COLO829 (cell line): ENCODE measurements at regions not wholly inside any gene's neighbourhood (a gene's known extent, or its start where the extent isn't known, plus 50 kb on each side); places are given as distances from the start of the nearest gene placed in this dataset.

ENCODE experiments used
- DNase-seq: peaks from one replicate; pipeline ENCODE4 v3.0.0; 2012; ENCODE audit warnings: low spot score

- DNase-seq = no peak
Observed at GRCh38 chr9:13396418-13396817, 116.9 kb upstream of the MPDZ start.

- DNase-seq = no peak
Observed at GRCh38 chr9:13395156-13395555, 115.7 kb upstream of the MPDZ start.

- no peak for DNase-seq
Observed at GRCh38 chr9:13388157-13388556, 108.7 kb upstream of the MPDZ start.

DNA sequence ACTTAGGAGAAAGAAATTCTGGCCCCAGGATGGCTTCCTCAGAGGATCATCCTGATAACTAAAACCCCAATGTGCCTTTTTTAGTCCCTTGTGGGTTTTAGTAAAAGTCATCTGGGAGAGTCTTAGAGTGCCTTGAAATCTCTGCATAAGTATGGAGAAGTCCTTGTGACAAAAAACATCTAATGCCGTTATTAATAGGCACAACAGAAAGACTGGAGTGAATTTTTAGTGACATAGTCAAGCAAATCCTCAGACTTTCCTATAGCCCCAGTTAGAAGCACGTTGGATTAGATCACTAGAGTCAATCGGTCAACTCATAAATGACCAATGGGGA, 108.2 kb upstream of the MPDZ start:
- no peak for DNase-seq

GRCh38 chr9:13386935-13387733, 107.6 kb upstream of the MPDZ start:
- DNase-seq = no peak

DNA sequence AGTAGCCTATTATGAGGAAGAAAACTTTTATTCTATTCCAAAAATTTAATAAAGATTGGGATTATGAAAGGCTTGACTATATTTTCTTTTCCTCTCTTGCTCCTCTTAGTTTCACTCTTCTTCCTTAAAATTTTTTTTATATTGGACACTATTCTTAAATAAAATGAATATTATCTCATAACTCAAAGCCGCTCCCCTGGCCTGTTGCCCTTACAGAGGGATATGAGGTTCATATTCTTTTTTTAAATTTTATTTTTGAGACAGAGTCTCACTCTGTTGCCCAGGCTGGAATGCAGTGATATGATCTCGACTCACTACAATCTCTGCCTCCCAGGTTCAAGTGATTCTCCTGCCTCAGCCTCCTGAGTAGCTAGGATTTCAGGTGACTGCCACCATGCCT, 106.8 kb upstream of the MPDZ start:
- DNase-seq = no peak

DNA sequence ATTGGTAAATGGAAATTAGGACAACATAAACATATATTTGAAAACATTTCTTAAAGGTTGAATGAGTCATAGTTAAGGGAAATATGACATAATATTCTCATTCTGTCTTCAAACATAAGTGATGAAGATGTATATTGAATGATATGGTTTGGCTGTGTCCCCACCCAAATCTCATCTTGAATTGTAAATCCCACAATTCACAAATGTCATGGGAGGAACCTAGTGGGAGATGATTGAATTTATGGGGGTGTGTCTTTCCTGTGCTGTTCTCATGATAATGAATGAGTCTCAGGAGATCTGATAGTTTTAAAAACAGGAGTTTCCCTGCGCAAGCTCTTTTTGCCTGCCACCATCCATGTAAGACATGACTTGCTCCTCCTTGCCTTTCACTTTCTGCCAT, 104.4 kb upstream of the MPDZ start:
- DNase-seq = no peak

GRCh38 chr9:13383216-13383615, 103.7 kb upstream of the MPDZ start:
- no peak for DNase-seq

DNA sequence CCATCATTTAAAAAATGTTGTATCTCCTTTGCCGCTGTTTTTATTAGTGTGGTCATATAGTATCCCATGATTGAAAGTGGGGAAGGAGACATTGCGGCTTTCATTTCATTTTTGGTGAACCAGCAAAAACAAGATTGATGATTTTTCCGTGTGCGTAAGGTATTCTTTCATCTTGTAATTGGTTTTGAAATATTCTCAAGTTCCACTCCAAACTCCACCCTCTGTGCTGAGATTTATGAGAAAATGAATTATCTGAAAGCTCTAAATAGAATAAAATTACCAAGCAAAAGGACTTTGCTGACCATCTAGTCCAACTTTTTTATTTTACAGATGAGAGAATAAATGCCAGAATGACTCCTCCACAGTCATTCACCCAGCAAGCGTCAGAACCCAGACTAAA, 103.1 kb upstream of the MPDZ start:
- DNase-seq = no peak

DNA sequence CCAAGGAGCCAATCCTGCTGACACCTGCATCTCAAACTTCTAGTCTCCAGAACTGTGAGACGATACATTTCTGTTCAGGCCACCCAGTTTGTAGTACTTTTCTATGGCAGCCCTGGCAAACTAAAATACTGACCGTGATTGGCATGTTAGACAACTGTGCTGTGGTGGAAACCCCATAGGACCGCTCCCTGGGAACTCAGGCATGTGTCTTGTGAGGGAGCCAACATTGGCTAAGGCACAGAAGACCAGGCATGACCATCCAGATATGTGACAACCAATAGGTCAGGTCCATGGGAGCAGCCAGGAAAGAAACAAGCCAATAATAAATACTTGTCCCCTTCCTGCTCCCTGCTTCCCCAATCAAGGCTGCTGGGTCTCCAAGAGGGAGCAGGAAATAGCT, 101.4 kb upstream of the MPDZ start:
- no peak for DNase-seq

- no peak for DNase-seq
Observed at GRCh38 chr9:13378154-13378553, 98.7 kb upstream of the MPDZ start.

DNA sequence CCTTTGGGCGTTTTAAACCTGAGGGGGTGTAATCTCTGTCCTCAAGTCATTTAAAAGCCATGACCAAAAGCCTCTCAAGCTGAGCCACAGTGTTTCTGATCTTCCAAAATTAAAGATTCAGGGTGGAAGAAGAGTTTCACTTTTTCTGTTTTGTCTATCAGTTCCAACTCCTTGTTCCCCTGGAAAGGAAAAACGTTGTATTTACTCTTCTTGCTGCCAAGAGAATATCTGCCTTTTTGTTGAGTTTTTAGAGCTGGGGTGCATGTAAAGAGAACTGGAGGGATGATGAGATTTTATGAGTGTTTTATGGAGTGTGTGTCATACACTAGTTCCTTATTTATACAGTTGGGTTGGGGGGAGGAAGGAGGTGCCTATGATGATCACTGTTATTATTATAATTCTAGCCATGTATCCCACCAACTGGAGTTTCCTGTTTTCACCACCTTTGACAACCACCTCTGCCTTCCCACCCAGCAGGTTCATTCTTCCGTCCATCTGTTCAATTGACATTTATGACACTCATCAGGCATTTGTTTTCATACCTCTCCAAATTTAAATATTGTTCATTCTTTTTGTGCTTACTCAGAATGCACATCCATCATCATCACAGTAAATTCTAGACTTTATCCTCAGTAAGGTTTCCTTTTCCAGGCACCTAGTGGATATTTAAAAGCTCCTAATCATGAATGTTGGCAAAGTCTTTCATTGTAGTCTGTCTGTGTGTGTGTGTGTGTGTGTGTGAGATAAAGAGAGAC, 97.9 kb upstream of the MPDZ start:
- no peak for DNase-seq

DNA sequence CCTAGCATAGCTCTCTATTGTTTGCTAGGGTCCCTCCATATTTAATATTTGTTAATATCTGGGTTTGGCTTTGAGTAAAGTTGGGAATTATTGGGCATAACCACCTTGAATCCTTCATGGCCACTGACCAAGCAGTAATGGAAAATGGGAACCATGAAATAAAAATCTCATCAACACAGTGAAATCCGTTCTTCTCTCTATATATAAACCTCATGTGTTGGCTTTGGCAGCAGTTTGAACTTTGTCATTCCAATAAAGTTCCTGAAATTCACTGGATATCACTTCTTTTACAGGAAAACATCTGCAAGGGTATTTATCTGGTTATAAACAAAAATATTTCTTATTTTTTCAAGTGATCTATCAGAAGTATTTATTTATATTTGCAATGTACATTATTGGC, 93.0 kb upstream of the MPDZ start:
- DNase-seq = no peak

GRCh38 chr9:13369431-13369830, 89.9 kb upstream of the MPDZ start:
- no peak for DNase-seq

GRCh38 chr9:13367784-13368183, 88.3 kb upstream of the MPDZ start:
- no peak for DNase-seq

- DNase-seq = no peak
Observed at GRCh38 chr9:13364271-13365000, 84.9 kb upstream of the MPDZ start.

- no peak for DNase-seq
Observed at GRCh38 chr9:13361076-13361475, 81.6 kb upstream of the MPDZ start.

GRCh38 chr9:13360188-13360587, 80.7 kb upstream of the MPDZ start:
- no peak for DNase-seq

DNA sequence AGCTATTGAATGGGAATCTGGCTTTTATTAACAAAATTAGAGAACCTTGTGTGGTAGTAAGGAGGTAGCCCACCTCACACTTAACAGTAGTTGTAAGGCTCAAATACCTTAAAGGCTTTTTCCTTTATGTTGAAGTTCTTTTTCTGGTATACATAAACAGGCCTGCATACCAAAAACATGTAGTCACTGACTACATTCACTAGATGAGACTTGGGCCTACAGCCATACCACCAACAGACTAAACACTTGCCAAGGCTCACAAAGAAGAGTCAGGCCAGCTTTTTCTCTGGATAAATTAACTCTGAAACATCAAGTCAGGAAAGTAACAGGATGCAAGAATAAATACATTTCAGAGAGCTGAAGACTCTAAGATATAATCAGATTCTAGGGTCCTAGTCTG, 78.6 kb upstream of the MPDZ start:
- no peak for DNase-seq

GRCh38 chr9:13354733-13355132, 75.2 kb upstream of the MPDZ start:
- DNase-seq = no peak

GRCh38 chr9:13352451-13352979, 73.0 kb upstream of the MPDZ start:
- DNase-seq = no peak

DNA sequence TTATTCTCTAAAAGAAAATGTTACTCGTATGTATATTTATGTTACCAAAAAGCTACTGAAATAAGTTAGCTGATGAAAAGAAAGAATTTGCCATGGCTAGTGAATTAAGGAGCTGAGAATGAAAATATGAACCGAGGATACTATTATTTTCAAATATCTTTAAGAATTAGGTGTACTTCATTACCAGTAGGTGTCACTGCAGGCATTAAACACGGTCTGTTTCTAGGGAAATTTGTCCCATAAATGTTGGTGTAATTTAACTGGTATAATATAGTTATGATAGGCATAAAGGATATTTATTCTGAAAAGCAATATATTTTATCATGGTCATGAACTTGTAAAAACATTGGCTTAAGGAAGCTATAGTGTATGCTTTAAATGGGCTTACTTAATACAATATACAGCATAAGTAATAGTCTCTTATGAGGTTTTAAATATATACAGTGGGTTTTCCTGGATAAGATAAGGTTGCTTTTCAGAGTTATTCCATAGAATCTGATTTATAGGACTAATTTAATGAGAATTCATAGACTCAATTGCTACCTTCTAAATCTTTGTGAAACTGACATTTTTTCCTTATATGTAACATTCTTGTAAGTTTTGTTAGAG, 72.4 kb upstream of the MPDZ start:
- DNase-seq = peak; percentile 19
